ENCODE measurements at regions not wholly inside any gene's neighbourhood (a gene's known extent, or its start where the extent isn't known, plus 50 kb on each side); places are given as distances from the start of the nearest gene placed in this dataset.
A peak's percentile ranks its signal among the peaks of the same experiment; 100 is the strongest.

- no peak overlapping the region for H3K56ac ChIP-seq (ENCODE audit: insufficient read length, low read depth, low read length)
These were observed 207.0 kb downstream of the CDC5L start for GRCh38 chr6:44594481-44594880.

More at GRCh38 chr6:44594481-44594880, 207.0 kb downstream of the CDC5L start:
- H3K79me2 ChIP-seq (ENCODE audit: insufficient read depth, low read length), result no peaks in the 10 kb centered on the region
- H3K27ac ChIP-seq (ENCODE audit: insufficient read length, low read depth, low read length), result no peak overlapping the region
- H2BK20ac ChIP-seq (ENCODE audit: low read depth, low read length, poor library complexity, severe bottlenecking), result no peak overlapping the region
- H3K23me2 ChIP-seq (ENCODE audit: insufficient read length, low read depth, low read length, poor library complexity, severe bottlenecking), result no peaks in the 10 kb centered on the region
- H3K27me3 ChIP-seq (ENCODE audit: insufficient read depth, low read length), result no peaks in the 10 kb centered on the region
- no peak overlapping the region for H2AK5ac ChIP-seq (ENCODE audit: insufficient read length, low read length)
- no peak overlapping the region for H3K9ac ChIP-seq (ENCODE audit: extremely low read depth, insufficient read length, low read length)
- H3K18ac ChIP-seq (ENCODE audit: insufficient read length, low read depth, low read length), result no peak overlapping the region
- Mint-ChIP-seq H3K27me3 (ENCODE audit: low read depth) (peaks cover 3% of the 10 kb centered on the region), H3K4me1 (peaks cover 5 to 9% of the 10 kb centered on the region in 2 experiments), H3K36me3 (ENCODE audit: insufficient read depth in 1 of 3, low read depth in 3 of 3) (peaks cover 2 to 10% (median 5%) of the 10 kb centered on the region in 3 experiments; a peak in 3 of 7 replicates), H3K9me3 (peaks cover 6 to 7% of the 10 kb centered on the region in 2 experiments), H3K4me3 (no peak overlapping the region), H3K27ac (peak overlapping the region in 1 of 3 experiments; percentile 98; a peak in 1 of 7 replicates)
- DNase-seq, result peak; percentile 63
- H3K14ac ChIP-seq (ENCODE audit: insufficient read depth, low read length), result peak overlapping the region; percentile 26; the same call in 1 of the 2 replicates
- no peak overlapping the region for H3K4me2 ChIP-seq (ENCODE audit: insufficient read depth, insufficient read length, low read length)
- peak overlapping the region; percentile 52 for H4K8ac ChIP-seq (replicated peaks; ENCODE audit: insufficient read length, low read depth, low read length)
- no peaks in the 10 kb centered on the region for H4K20me1 ChIP-seq (ENCODE audit: control insufficient read depth, insufficient read depth, insufficient read length)
- peaks cover 2% of the 10 kb centered on the region; the same call in 1 of the 2 replicates for H3K4me1 ChIP-seq (ENCODE audit: insufficient read depth, low read length)
- H2BK15ac ChIP-seq (ENCODE audit: low read depth, low read length), result no peak overlapping the region
- peak overlapping the region; percentile 28 for H2BK12ac ChIP-seq (ENCODE audit: insufficient read length, low read depth, low read length)
- no peaks in the 10 kb centered on the region for H3K9me3 ChIP-seq (ENCODE audit: control insufficient read depth, low read depth, low read length)
- no peak overlapping the region for H3K4ac ChIP-seq (ENCODE audit: low read depth, low read length)
- no peak for TF ChIP-seq CTCF (conservative IDR thresholded peaks at IDR 0.05)
- no peak overlapping the region for H2AFZ ChIP-seq (ENCODE audit: low read length)
- no CpG with 5 or more reads among the region's 4 CpGs for WGBS (ENCODE audit: extremely low coverage, insufficient read length, low lambda C conversion rate)
- H2BK5ac ChIP-seq (ENCODE audit: insufficient read length, low read length), result no peak overlapping the region
- H3T11ph ChIP-seq (ENCODE audit: low read length), result no peak overlapping the region
- no peak overlapping the region for H3K23ac ChIP-seq (ENCODE audit: insufficient read length, low read depth, low read length)
- no peaks in the 10 kb centered on the region for H3K79me1 ChIP-seq (ENCODE audit: insufficient read depth, low read depth, low read length, poor library complexity, severe bottlenecking)
- no peak overlapping the region for H4K5ac ChIP-seq (ENCODE audit: insufficient read length, low read depth, low read length)
- no peak overlapping the region for H2BK120ac ChIP-seq (ENCODE audit: low read depth, low read length, poor library complexity, severe bottlenecking)
- no peak overlapping the region for H4K91ac ChIP-seq (ENCODE audit: insufficient read length, low read depth, low read length)

All from H9 (cell line).